ENCODE measurements at regions not wholly inside any gene's neighbourhood (a gene's known extent, or its start where the extent isn't known, plus 50 kb on each side); places are given as distances from the start of the nearest gene placed in this dataset.

- H3K4me3 ChIP-seq (ENCODE audit: low read depth in 2 of 2, low read length in 1 of 2), result no peak overlapping the region
- peaks cover 5% of the 10 kb centered on the region for H3F3A ChIP-seq (replicated peaks; ENCODE audit: insufficient read depth)
- POLR2A ChIA-PET, result no interaction called here
- H3K27me3 ChIP-seq (ENCODE audit: insufficient read depth), result no peaks in the 10 kb centered on the region
- no peaks in the 10 kb centered on the region for H3K79me2 ChIP-seq (ENCODE audit: insufficient read depth)
- TF ChIP-seq RXRA (IDR thresholded peaks at IDR 0.05; ENCODE audit: borderline replicate concordance, low read depth), result no peak
- TF ChIP-seq YY1 (IDR thresholded peaks at IDR 0.05; ENCODE audit: low read depth), result no peak
- WGBS (ENCODE audit: low lambda C conversion rate), result 94% methylated on average over 18 of the region's 18 CpGs
- no peaks in the 10 kb centered on the region for H3K9me3 ChIP-seq
- no peaks in the 10 kb centered on the region for H4K20me1 ChIP-seq (ENCODE audit: insufficient read depth)
- CTCF ChIA-PET, result interaction anchor here (1.5 to 2.3 kb wide), 3 partner anchors 8 to 181 kb away, joined by 4 to 6 read pairs (median 6); no protein-coding TSS in a partner anchor
- H3K27ac ChIP-seq (ENCODE audit: low read depth in 2 of 2, low read length in 1 of 2), result no peak overlapping the region
- H3K36me3 ChIP-seq (replicated peaks in 1 of 2; ENCODE audit: control insufficient read depth in 1 of 2, insufficient read depth in 2 of 2, low read length in 1 of 2), result no peaks in the 10 kb centered on the region
- no peak overlapping the region for H2AFZ ChIP-seq (ENCODE audit: low read depth)
- no peak for DNase-seq
- no peak overlapping the region for H3K4me2 ChIP-seq
- H3K9me2 ChIP-seq, result no peaks in the 10 kb centered on the region
- H3K9ac ChIP-seq, result no peak overlapping the region
- H3K4me1 ChIP-seq (ENCODE audit: control insufficient read depth in 1 of 2, insufficient read depth in 2 of 2, low read depth in 1 of 2, low read length in 1 of 2), result peaks cover 10 to 15% of the 10 kb centered on the region in 2 experiments
These were observed 91.9 kb upstream of the SLC25A33 start for GRCh38 chr1:9447215-9447960.

DNA sequence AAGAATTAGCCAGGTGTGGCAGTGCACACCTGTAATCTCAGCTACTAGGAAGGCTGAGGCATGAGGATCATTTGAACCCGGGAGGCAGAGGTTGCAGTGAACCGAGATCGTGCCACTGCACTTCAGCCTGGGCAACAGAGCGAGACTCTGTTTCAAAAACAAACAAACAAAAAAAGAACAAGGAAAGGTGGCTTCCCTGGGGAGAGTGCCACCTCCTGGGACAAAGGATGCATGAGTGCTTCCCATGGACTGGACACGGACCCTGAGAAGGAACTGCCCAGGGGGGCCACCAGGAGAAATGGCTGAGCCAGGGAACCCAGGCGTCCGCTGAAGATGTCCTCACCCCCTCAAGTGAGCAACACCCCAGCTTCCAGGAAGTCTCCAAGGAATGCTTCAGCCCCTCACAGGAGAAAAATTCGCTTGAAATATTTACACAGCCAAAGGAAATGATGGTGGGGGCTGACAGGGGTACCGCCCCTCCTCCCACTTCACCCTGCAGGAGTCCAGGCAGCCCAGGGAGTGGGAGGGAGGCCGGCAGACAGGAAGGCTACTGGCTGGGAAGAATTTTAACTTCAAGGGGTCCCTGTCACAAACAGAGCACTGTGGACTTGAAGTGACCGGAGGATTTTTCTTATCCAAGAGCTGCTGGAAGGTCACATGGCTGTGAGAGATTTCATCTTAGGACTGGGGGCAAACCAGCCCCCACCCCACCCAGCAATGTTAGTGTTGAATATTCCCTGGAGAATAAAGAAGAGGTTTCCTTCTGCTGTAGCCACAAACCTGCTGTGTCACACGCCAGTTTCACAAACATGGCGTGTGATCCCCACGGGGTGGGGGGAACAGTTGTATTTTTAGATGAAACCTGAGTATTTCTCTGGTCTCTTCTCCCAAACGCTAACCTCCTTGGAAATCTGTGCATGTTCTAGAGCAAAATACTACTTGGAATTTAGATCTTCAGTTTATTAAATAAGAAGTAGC, 90.8 kb upstream of the SLC25A33 start:
- ChIA-PET POLR2A (no interaction called here), CTCF (interaction anchor here (0.5 to 2.3 kb wide), 8 partner anchors 10 to 534 kb away, joined by 3 to 6 read pairs (median 4); no protein-coding TSS in a partner anchor)
- H2AFZ ChIP-seq (ENCODE audit: low read depth), result no peak overlapping the region
- H3K27ac ChIP-seq (ENCODE audit: low read depth in 2 of 2, low read length in 1 of 2), result peak overlapping the region; percentile 62 to 68; a peak in 3 of 4 replicates
- peak; percentile 35 for DNase-seq
- no peak overlapping the region for H3K4me3 ChIP-seq (ENCODE audit: low read depth in 2 of 2, low read length in 1 of 2)
- no peaks in the 10 kb centered on the region for H3K9me3 ChIP-seq
- peak overlapping the region; percentile 69; the same call in 1 of the 2 replicates for H3K4me2 ChIP-seq
- H3K79me2 ChIP-seq (ENCODE audit: insufficient read depth), result no peaks in the 10 kb centered on the region
- no peaks in the 10 kb centered on the region for H3K36me3 ChIP-seq (replicated peaks in 1 of 2; ENCODE audit: control insufficient read depth in 1 of 2, insufficient read depth in 2 of 2, low read length in 1 of 2)
- no peaks in the 10 kb centered on the region for H4K20me1 ChIP-seq (ENCODE audit: insufficient read depth)
- TF ChIP-seq TAF1 (IDR thresholded peaks at IDR 0.05; ENCODE audit: borderline replicate concordance, low read depth, low read length), result no peak
- TF ChIP-seq, protein P1, sequence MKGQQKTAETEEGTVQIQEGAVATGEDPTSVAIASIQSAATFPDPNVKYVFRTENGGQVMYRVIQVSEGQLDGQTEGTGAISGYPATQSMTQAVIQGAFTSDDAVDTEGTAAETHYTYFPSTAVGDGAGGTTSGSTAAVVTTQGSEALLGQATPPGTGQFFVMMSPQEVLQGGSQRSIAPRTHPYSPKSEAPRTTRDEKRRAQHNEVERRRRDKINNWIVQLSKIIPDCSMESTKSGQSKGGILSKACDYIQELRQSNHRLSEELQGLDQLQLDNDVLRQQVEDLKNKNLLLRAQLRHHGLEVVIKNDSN (IDR thresholded peaks at IDR 0.05; ENCODE audit: borderline replicate concordance, low read depth), result no peak
- TF ChIP-seq RFX5 (IDR thresholded peaks at IDR 0.05; ENCODE audit: low read length), result no peak
- TF ChIP-seq EP300 (IDR thresholded peaks at IDR 0.05; ENCODE audit: borderline replicate concordance in 1 of 2, low read depth in 1 of 2, low read length in 1 of 2), result no peak
- no peak for TF ChIP-seq POLR2AphosphoS5 (IDR thresholded peaks at IDR 0.05; ENCODE audit: low read depth, low read length)
- TF ChIP-seq FOXM1 (IDR thresholded peaks at IDR 0.05; ENCODE audit: low read depth), result no peak
- TF ChIP-seq CHD2 (IDR thresholded peaks at IDR 0.05; ENCODE audit: low read length, partially characterized antibody), result no peak
- no peak for TF ChIP-seq RCOR1 (IDR thresholded peaks at IDR 0.05; ENCODE audit: low read length)
- TF ChIP-seq, protein P2, sequence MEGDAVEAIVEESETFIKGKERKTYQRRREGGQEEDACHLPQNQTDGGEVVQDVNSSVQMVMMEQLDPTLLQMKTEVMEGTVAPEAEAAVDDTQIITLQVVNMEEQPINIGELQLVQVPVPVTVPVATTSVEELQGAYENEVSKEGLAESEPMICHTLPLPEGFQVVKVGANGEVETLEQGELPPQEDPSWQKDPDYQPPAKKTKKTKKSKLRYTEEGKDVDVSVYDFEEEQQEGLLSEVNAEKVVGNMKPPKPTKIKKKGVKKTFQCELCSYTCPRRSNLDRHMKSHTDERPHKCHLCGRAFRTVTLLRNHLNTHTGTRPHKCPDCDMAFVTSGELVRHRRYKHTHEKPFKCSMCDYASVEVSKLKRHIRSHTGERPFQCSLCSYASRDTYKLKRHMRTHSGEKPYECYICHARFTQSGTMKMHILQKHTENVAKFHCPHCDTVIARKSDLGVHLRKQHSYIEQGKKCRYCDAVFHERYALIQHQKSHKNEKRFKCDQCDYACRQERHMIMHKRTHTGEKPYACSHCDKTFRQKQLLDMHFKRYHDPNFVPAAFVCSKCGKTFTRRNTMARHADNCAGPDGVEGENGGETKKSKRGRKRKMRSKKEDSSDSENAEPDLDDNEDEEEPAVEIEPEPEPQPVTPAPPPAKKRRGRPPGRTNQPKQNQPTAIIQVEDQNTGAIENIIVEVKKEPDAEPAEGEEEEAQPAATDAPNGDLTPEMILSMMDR (IDR thresholded peaks at IDR 0.05), result no peak
- no peak for TF ChIP-seq SIN3A (IDR thresholded peaks at IDR 0.05; ENCODE audit: borderline replicate concordance, low read depth, low read length)
- TF ChIP-seq ELF1 (IDR thresholded peaks at IDR 0.05), result no peak
- H3K27me3 ChIP-seq (ENCODE audit: insufficient read depth), result no peaks in the 10 kb centered on the region
- WGBS (ENCODE audit: low lambda C conversion rate), result 60% methylated on average over 13 of the region's 15 CpGs
- no peaks in the 10 kb centered on the region for H3K9me2 ChIP-seq
- peaks cover 8% of the 10 kb centered on the region for H3F3A ChIP-seq (replicated peaks; ENCODE audit: insufficient read depth)
- H3K9ac ChIP-seq, result no peak overlapping the region; the same call in 1 of the 2 replicates
- H3K4me1 ChIP-seq (ENCODE audit: control insufficient read depth in 1 of 2, insufficient read depth in 2 of 2, low read depth in 1 of 2, low read length in 1 of 2), result peaks cover 10 to 17% of the 10 kb centered on the region in 2 experiments
